Tibial nerve (tissue), 3 donors: ENCODE measurements at regions not wholly inside any gene's neighbourhood (a gene's known extent, or its start where the extent isn't known, plus 50 kb on each side); places are given as distances from the start of the nearest gene placed in this dataset.

Experiments
- EP300 ChIP-seq, 2 donors: sonication (generic); formaldehyde crosslinking; IDR thresholded peaks; one replicate each; pipeline ENCODE4 v1.6.1; 2017; ENCODE audit warnings: antibody characterized with exemption in 2 of 2, mild to moderate bottlenecking in 1 of 2
- POLR2A ChIP-seq, 2 donors: fragments of 450-650 bp; IDR thresholded peaks; one replicate each; pipeline ENCODE4 v1.6.1; 2017; ENCODE audit warnings: antibody characterized with exemption in 2 of 2, mild to moderate bottlenecking in 2 of 2, moderate library complexity in 2 of 2

- no peak for TF ChIP-seq EP300 (IDR thresholded peaks at IDR 0.05)
- no peak for TF ChIP-seq POLR2A (IDR thresholded peaks at IDR 0.05)
These were observed 146.9 kb downstream of the TFEC start for GRCh38 chr7:115883629-115884028.
